EL (cell line): ENCODE measurements at regions not wholly inside any gene's neighbourhood (a gene's known extent, or its start where the extent isn't known, plus 50 kb on each side); places are given as distances from the start of the nearest gene placed in this dataset.

Experiments
- DNase-seq: peaks from one replicate; pipeline ENCODE4 v3.0.0-alpha.2; 2016

- no peak for DNase-seq
These were observed 89.5 kb downstream of the RPL22L1 start for GRCh38 chr3:170780471-170780870.

GRCh38 chr3:170778240-170779217 lies 91.5 kb downstream of the RPL22L1 start:
- DNase-seq, result no peak

GRCh38 chr3:170777564-170777926 lies 92.5 kb downstream of the RPL22L1 start:
- DNase-seq, result no peak

- no peak for DNase-seq
These were observed 93.0 kb downstream of the RPL22L1 start for GRCh38 chr3:170776887-170777563.

- DNase-seq, result no peak
These were observed 96.1 kb downstream of the RPL22L1 start for GRCh38 chr3:170773682-170774425.

- DNase-seq, result no peak
These were observed 97.8 kb downstream of the RPL22L1 start for GRCh38 chr3:170772175-170772574.

GRCh38 chr3:170768334-170768801 lies 101.6 kb downstream of the RPL22L1 start:
- DNase-seq, result peak; percentile 25

GRCh38 chr3:170767576-170767941 lies 102.4 kb downstream of the RPL22L1 start:
- DNase-seq, result no peak

GRCh38 chr3:170766823-170767575 lies 103.0 kb downstream of the RPL22L1 start:
- no peak for DNase-seq

GRCh38 chr3:170766253-170766652 lies 103.7 kb downstream of the RPL22L1 start:
- no peak for DNase-seq

GRCh38 chr3:170765419-170766078 lies 104.4 kb downstream of the RPL22L1 start:
- no peak for DNase-seq

- DNase-seq, result no peak
These were observed 106.0 kb downstream of the RPL22L1 start for GRCh38 chr3:170764017-170764416.

GRCh38 chr3:170762064-170762463 lies 107.9 kb downstream of the RPL22L1 start:
- no peak for DNase-seq

- DNase-seq, result no peak
These were observed 108.9 kb downstream of the RPL22L1 start for GRCh38 chr3:170761103-170761502.

- DNase-seq, result peak; percentile 24
These were observed 109.8 kb downstream of the RPL22L1 start for GRCh38 chr3:170760174-170760526.

- no peak for DNase-seq
These were observed 110.4 kb downstream of the RPL22L1 start for GRCh38 chr3:170759511-170760173.

- no peak for DNase-seq
These were observed 113.0 kb downstream of the RPL22L1 start for GRCh38 chr3:170757038-170757437.

- no peak for DNase-seq
These were observed 115.7 kb downstream of the RPL22L1 start for GRCh38 chr3:170754311-170754693.

GRCh38 chr3:170753421-170754310 lies 116.3 kb downstream of the RPL22L1 start:
- peak; percentile 47 for DNase-seq

- DNase-seq, result no peak
These were observed 117.3 kb downstream of the RPL22L1 start for GRCh38 chr3:170752571-170753155.
